NOMO-1 treated with dmso at 0.1 percent for 144 hours (cell line): ENCODE measurements at regions not wholly inside any gene's neighbourhood (a gene's known extent, or its start where the extent isn't known, plus 50 kb on each side); places are given as distances from the start of the nearest gene placed in this dataset.

Source experiments
- DNase-seq: peaks from one replicate; lab custom pipeline; 2025; ENCODE audit not compliant: unreplicated experiment; lab: John Stamatoyannopoulos, UW

DNA sequence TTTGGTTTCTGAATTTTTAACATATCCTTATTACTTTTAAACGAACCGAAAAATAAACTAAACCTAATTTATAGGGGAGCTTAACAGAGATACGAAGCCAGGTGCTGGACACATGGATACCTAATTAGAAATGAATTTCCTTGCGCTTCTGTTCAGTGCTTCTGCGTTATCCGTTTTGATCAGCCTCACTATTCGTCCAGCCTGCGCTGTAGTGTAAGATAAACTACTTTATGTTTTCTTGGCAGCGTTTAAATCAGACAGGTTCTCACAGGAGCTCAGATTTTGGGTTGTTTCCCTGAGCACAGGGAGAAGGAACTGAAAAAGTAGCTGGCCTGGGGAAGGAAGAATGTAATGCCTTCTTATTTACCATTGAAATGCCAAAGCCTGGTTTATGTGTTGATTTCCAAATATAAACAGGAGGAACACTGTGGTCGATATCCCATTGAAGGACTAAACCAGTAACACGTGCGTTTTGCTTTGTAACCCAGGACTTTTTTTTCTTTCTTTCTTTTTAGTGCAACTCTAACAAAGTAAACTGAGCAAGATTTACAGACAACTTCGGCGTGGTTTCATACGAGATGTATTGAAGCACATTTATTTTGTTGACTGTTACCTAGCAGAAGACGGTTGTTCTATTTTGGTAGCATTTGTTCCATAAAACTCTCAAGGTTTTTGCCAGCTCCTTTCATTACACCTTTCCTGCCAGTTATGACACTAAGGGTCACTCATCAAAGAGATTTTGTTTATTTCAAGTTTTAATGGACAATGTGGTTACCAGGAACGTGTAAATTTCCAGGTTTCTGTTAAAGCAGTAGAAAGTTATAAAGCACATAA is 214.8 kb upstream of the HEY2 start:
- DNase-seq = no peak

DNA sequence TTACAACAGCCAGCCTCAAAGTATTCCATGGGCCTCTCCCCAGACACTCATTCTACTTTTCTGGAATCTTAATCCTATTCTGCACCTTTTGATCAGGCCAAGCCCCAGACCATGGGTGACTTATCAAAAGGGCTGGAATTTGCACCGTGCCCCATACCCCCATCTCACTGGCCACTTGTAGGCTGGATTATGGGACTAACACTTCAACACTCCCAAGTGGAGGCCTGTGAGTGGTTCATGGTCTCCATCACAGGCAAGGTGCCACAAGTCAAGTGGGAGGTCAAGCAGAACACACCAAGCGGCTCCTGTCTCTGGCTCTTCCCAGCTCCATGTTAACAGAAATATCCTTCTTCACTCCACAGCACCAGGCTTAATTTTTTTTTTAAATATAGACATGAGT is 212.3 kb upstream of the HEY2 start:
- DNase-seq = no peak

DNA sequence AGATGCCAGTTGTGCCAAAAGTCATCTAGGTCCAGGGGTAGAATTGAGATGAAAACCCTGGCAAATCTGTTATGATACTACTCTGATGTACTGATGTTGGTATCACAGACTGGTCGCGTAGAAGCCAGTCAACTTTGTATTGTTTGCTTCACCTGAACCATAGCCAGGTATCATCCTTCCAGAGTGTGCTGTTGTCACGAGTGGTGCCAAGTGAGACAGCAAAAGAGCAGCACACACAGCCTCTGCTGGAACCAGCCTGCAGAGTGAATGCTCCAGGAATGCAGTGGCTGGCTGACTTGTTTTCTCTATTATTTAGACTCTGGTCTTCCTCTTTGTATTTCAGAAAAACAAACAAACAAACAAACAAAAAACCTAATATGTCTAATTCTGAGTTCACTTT is 209.5 kb upstream of the HEY2 start:
- DNase-seq = no peak

DNA sequence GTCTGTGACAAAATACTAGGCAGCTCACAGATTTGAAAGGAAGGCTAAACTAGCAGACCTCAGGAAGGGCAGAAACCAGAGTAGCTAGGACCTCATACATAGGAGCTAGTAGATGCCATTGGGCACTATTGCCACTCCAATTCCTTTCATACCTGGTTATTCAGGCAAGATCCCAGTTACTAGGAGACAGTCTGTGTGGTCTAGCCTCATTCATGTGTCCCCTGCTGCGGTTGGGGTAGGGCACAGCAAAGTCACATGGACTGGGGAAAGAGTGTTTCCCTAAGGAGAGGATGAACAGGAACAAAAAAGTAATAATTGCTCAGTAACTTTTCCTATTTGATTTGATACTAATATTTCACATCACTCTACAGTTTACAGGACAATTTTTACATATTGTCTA is 204.6 kb upstream of the HEY2 start:
- no peak for DNase-seq

DNA sequence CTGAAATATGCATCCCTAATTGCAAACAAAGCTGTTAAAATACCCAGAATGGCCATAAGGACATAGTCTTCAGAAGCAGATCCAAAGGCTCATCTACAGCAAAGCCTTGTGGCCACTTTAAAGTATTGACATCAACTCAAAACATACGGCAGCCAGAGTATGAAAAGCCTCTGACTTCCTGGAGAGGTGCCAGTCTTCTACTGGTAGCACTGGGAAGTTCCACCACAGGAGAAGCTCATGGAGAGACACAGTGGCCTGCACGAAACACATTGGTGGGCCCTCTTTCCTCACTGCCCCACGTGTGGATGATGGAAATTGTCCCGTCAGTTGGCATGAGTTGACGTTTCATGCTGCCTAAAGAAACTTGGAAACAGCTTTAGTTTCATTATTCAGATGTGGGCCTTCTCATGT is 202.6 kb upstream of the HEY2 start:
- DNase-seq = no peak

DNA sequence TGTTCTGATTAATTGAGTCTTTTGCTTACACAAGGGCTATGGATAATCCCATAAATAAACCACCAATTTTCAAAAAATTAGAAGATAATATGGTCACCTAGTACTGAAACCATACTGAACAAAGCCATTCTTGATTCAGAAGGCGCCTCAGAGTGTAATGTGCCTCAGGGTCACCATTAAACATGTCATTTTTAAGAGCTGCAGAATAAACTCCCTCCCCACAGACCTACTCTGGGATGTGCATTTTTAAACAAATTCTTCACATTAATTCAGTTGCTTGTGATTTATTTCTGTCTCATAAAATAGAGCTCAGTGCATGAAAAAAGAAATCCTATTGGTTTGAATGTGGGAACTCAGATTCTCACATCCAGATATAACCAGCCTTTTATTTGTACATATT is 202.1 kb upstream of the HEY2 start:
- DNase-seq = no peak

DNA sequence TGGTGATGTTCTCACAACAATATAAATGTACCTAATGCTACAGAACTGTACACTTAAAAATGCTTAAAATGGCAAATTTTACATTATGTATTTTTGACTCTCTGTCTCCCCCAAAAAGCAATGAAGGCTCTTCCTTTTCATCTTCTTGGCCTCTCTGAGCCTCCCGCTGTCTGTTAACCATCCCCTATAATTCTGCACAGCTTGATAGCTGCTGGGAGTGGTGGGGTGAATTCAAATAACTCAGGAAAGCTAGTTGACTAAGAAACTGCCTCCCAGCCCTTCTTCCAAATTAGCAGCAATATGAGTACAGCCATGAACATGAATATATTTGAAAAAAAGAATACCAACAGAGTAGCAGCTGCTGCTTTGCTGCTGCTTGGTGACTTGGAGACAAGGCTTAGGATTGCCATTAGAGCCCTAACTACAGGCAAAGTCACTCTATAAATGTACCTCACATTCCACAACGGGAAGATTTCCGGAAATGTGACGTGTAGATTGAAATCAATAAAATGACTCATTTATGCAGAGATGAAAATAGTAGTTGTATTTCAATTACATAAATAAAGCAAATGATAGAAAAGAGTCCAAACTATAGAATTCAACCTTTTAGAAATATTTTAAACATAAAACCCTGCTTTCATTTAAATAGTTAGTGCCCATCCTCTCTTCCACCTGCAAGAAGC is 200.1 kb upstream of the HEY2 start:
- no peak for DNase-seq

DNA sequence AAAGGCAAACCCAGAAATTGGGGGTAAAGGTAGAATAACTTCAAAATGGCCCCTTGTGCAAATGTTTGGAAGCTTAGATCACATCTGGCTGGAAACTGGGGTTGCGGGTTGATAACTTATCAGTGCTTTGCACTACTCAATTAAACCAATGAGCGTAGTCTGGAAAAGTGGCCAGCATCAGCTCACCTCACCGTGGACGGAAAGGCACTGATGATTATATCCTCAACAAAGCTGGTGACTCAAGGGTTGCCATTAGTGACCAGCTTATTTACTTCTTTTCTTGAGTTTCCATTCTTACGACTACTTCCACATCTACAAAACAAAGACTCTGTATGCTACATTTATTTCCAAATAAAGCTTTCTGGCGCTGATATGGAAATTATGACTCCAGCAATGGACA is 198.5 kb upstream of the HEY2 start:
- no peak for DNase-seq

DNA sequence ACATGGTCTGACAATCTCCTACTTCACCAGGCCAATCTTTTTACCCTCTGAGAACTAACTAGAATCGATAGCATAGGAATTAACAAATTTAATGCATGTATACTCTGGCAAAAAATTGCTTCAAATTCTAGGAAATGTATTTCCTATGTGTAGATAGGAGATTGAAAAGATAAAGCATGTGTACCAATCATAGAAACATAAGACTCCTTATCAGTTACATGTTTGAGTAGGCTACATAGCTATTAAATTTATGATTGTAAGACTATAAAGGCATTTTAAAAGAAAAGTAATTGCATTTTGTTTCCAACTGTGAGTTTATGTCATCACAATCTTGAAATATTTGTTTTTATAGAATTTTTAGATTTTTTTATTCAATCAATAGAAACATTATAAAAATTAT is 196.6 kb upstream of the HEY2 start:
- no peak for DNase-seq

DNA sequence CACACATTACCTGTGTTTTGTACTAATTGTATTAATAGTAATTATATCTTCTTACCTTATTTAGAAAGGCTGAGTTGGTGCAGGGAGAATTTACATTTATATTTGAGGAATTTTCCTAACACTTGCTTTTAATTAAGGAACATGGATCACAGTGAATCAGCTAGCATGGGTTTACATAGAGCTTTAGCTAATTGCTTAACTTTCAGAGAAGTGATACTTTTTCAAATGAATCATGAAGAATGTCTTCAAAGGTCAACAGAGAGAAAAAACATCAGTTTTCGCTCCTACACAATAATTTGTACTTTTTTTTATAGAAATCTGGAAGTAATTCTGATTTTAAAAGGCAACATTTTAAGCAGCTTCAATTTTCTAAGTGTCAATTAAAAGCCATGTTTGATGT is 195.0 kb upstream of the HEY2 start:
- DNase-seq = no peak

DNA sequence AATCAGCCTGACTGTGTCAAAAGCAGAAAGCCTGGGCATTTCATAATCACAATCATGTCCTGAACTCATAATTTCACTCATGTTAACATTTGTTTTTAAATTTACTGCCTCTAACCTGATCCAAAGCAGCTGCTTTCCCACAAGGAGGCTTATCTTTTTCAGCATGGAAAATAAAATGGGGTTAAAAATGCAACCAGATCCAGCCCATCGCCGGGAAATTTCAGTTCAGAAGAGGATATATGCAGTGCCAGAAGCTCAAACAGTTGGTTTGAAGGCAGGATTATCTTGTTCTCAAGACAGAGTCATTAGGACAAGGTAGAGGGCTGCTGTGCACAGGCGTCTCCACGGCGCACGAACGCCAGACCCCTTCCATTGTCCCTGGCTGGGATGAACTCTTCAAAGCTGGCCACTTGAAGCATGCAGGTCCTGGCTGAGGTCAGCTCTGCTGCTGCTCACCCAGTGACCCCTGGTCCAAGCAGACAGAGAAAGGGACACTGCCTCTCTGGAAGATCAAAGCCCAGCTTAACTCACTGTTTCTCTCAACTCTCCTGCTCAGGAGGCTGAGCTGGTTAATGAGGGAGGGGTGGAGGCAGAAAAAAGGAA is 191.1 kb upstream of the HEY2 start:
- DNase-seq = no peak

DNA sequence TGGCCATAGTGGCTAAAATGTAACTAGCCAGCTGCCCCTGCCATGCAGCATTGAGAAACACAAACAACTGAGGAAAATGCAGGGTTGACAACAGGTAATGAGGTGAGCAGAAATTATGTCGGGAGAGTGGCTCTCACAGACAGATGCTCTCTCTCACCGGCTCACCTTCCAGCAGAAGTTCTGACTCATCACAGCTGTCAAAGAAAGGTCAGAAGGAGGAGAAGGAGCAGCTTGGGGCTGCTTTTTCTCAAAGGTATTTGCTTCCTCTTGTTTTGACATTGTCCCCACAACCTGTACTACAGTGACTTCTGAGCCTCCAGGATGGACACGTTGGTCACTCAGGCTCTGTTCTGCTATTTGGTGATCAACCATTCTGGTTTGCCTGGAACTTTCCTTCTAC is 190.5 kb upstream of the HEY2 start:
- DNase-seq = no peak

DNA sequence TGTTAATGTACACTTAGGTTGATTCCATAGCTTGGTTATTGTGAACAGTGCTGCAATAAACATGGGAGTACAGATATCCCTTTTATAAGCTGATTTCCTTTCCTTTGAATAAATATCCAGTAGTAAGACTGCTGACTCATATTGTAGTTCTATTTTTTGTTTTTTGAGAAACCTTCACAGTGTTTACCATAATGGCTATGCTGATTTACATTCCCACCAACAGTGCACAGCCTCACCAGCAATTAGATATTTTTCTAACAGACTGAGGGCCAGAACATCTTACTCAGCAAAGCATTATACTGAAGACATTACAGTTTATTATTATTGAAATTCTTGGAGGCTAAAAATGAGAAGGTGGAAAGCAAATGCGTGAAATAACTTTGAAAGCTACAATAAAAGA is 187.3 kb upstream of the HEY2 start:
- DNase-seq = no peak

DNA sequence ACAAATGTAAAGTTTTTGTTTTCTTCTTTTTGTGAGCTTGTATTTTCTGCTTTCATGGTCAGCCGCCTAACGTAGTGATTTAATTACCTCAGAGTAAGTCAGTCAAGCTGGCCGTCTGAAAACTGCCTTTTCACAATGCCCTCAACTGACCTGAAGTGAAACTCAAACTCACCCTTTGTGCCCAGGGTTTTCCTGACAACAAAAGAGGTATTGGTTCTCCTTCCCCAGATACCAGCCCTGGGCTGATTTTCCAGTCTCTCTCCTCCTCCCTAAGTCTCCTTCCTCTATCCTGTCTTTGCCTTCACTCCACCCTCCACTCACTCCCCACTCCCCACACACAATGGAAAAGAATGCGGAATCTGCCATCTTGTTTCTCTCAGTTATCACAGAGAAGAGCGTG is 184.5 kb upstream of the HEY2 start:
- no peak for DNase-seq

DNA sequence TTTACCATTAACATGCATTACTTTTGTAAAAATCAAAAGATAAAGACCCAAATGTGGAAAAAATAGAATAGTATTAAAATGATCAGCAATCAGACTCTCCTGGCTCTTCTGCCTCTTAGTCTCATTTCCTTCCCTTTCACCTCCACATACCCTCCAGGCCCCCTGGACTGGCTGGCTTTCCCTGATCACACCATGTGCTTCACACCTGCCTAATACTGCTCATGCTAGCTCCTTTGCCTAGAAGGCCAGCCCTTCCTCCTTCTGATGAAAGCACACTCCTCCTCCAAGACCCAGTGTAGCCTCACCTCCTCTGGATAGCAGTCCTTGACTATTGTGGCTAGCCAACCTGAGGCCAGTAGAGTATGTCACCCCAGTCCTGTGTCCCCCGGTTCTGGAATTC is 182.0 kb upstream of the HEY2 start:
- no peak for DNase-seq

DNA sequence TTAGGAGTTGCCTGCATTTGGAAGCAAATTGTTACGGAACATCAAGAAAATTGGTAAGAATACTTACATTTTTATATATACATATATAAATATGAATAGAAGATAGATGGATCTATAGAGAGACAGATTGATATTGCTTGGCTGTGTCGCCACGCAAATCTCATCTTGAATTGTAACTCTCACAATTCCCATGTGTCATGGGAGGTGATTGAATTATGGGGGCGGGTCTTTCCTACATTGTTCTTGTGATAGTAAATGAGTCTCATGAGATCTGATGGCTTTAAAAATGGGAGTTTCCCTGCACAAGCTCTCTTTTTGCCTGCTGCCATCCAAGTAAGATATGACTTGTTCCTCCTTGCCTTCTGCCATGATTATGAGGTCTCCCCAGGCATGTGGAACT is 180.8 kb upstream of the HEY2 start:
- no peak for DNase-seq

DNA sequence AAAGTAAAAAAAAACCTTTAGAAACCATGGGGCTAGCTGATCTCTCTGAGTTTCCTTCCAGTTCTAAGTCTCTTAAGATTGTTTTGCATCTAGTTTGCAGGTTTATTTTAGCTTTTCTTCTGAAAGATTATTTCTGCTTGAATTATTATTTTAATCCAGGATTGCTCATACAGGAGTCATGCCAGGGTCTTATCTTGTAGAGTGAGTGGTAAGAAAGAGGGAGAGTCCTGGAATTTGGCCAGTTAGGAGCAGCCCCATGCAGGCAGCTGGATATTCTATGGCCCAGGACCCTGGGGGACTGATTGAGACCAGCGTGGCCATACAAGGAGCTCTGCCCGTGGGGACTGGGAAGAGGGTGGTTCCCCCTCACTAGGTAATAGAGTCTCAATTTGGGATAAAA is 178.9 kb upstream of the HEY2 start:
- DNase-seq = no peak

DNA sequence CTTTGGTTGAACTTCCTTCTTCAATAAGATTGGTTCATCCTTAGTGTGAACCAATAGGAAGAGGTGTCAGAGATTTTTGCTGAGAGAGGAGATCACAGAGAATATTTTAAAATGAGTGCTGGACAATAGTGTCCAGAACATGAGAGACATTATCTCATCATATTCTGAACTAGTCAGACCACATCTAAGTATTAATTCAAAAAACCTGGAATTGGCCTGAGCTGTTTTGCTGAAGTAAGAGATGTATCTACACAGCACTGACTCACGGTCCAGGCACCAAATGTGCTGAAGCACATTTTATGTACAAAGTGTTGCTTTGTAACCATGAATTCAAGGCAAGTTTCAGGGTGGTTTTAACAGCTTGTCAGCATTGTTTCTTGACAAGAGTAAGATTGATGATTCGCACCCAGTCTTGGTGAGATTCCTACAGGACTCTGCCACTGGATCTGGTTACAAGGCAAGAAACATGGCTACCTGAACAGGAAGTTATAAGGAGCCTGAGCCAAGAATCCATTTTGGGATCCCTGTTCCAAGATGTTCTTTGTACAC is 178.2 kb upstream of the HEY2 start:
- no peak for DNase-seq

DNA sequence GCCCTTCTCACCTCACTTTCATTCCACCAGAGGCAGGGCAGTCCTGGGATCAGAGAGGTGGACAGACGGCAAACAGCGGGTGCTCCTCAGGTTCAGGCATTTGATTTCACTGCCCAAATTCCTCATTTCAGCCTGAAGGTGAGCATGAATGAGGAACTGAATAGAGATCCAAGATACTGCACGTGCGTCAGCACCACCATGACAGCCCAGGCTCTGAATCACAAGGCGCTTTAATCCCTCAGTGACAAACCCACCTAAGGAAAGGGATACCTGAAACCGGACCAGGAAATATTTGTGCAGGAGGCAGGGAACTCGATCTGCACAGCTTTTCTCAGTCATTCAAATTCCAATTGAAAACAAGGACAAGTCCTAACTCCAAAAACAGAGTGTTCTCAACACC is 174.8 kb upstream of the HEY2 start:
- no peak for DNase-seq

DNA sequence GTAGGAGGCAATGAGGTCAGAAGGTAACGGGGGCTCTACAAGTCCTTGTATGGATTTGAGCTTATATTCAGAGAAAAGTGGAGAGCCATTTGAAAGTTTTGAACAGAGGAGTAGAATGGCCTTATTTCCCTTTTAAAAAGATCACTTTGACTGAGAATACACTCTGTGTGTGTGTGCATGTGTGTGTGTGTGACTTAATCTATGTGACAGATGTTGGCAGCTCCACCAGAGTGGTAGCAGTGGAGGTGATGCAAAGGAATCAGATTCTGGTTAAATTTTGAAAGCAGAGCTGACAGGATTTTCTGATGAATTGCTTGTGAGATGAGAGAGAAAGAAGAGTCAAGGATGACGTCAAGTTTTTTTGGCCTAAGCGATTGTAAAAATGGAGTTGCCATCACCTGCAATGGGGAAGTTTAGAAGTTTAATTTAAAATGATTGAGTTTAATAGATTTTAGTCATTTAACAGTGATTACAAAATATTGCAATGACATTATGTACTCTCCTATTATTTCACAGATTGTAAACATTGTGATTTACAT is 172.2 kb upstream of the HEY2 start:
- DNase-seq = no peak

DNA sequence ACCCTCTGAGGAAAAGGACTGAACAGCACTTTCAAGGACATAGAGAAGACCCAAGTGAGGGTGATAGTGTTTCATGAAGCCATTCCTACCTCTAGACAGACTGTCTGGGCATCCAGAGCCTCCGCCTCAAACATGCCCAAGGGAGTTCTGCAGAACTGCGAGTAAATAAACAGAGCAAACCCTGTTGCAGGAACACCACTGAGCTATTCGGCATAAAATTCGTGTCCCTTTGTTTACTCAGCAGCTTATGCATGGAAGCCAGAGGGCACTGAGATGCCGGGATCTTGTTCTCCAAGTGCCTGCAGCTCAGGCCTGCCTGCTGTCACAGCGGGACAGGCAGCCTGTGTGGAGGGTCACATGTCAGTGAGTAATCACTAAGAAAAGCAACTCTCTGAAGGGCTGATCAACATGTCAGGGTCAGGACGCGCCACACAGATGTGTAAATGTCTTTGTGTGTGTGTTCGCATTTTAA is 164.9 kb upstream of the HEY2 start:
- DNase-seq = no peak

DNA sequence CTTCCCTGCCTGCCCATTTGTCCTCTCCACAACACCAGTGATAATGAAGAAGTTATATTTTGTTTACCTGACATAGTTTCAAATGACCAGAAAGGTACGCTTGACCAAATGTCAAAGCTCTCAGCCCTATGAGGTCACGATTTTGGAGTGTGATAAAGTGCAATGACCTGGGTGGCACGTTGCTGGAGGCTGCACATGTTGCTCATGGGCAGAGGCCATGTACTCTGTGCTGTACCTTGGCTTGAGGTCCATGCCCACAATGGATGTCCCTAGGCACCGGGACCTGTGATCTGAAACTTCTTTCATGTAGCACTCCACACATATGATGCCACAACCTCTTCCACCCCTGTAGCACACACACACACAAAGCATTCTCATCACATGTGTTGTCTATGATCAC is 164.0 kb upstream of the HEY2 start:
- no peak for DNase-seq
